HG03108 (cell line): ENCODE measurements at regions not wholly inside any gene's neighbourhood (a gene's known extent, or its start where the extent isn't known, plus 50 kb on each side); places are given as distances from the start of the nearest gene placed in this dataset.

ENCODE experiments used
- ATAC-seq: cut with Tn5 transposase; IDR thresholded peaks from one replicate; pipeline ENCODE4 v1.9.1; 2021; ENCODE audit warnings: moderate library complexity; ENCODE audit not compliant: unreplicated experiment

GRCh38 chr4:4775493-4776004 lies 83.9 kb upstream of the MSX1 start:
- ATAC-seq: no peak

- ATAC-seq: no peak
These were observed 86.9 kb upstream of the MSX1 start for GRCh38 chr4:4772534-4772933.

GRCh38 chr4:4771160-4771559 lies 88.3 kb upstream of the MSX1 start:
- ATAC-seq: no peak

- no peak for ATAC-seq
These were observed 88.9 kb upstream of the MSX1 start for GRCh38 chr4:4770610-4771009.

- no peak for ATAC-seq
These were observed 92.9 kb upstream of the MSX1 start for GRCh38 chr4:4766564-4766963.

- no peak for ATAC-seq
These were observed 93.7 kb upstream of the MSX1 start for GRCh38 chr4:4765811-4766210.

- no peak for ATAC-seq
These were observed 94.9 kb upstream of the MSX1 start for GRCh38 chr4:4764558-4764905.

GRCh38 chr4:4763822-4764557 lies 95.5 kb upstream of the MSX1 start:
- no peak for ATAC-seq

- ATAC-seq: peak; percentile 84
These were observed 96.3 kb upstream of the MSX1 start for GRCh38 chr4:4762909-4763821.

GRCh38 chr4:4762300-4762699 lies 97.2 kb upstream of the MSX1 start:
- no peak for ATAC-seq

GRCh38 chr4:4761128-4761982 lies 98.1 kb upstream of the MSX1 start:
- no peak for ATAC-seq

GRCh38 chr4:4759883-4760282 lies 99.6 kb upstream of the MSX1 start:
- ATAC-seq: no peak

GRCh38 chr4:4759232-4759631 lies 100.2 kb upstream of the MSX1 start:
- ATAC-seq: no peak

- peak; percentile 34 for ATAC-seq
These were observed 100.8 kb upstream of the MSX1 start for GRCh38 chr4:4758681-4759080.

GRCh38 chr4:4755306-4755705 lies 104.2 kb upstream of the MSX1 start:
- no peak for ATAC-seq

GRCh38 chr4:4754641-4755040 lies 104.8 kb upstream of the MSX1 start:
- ATAC-seq: no peak

- no peak for ATAC-seq
These were observed 105.8 kb upstream of the MSX1 start for GRCh38 chr4:4753643-4754042.

GRCh38 chr4:4752576-4753401 lies 106.7 kb upstream of the MSX1 start:
- ATAC-seq: no peak

GRCh38 chr4:4752025-4752424 lies 107.4 kb upstream of the MSX1 start:
- ATAC-seq: no peak

- ATAC-seq: no peak
These were observed 109.3 kb upstream of the MSX1 start for GRCh38 chr4:4750187-4750586.
